OCI-LY3 (cell line): ENCODE measurements at regions not wholly inside any gene's neighbourhood (a gene's known extent, or its start where the extent isn't known, plus 50 kb on each side); places are given as distances from the start of the nearest gene placed in this dataset.

Experiments used
- CTCF ChIP-seq: fragments of 200-600, 300-600 bp; sonication (generic); IDR thresholded peaks from 2 replicates; pipeline ENCODE4 v1.5.1; 2014; ENCODE audit warnings: antibody characterized with exemption, low read length, low read depth
- EZH2phosphoT487 ChIP-seq: fragments of 200-600 bp; shearing (Covaris generic); IDR thresholded peaks from 2 replicates; pipeline ENCODE4 v1.6.1; 2018; ENCODE audit warnings: antibody characterized with exemption, mixed run types, low read depth

- no peak for TF ChIP-seq CTCF
- no peak for TF ChIP-seq EZH2phosphoT487
These were observed 1714.3 kb upstream of the PCDH7 start for GRCh38 chr4:29005838-29006237.
